CD8-positive, alpha-beta memory T cell (primary cell): ENCODE measurements at regions not wholly inside any gene's neighbourhood (a gene's known extent, or its start where the extent isn't known, plus 50 kb on each side); places are given as distances from the start of the nearest gene placed in this dataset.
"Not testable (repeated sequence)": the region's sequence is repeated elsewhere in the genome, so short reads cannot be mapped to it uniquely, and the experiment has no call there.

Source experiments
- CTCF ChIA-PET: fragments of 350-600 bp; sonication (Branson Sonifier 250); formaldehyde crosslinking; loops from one replicate; lab custom pipeline; 2021; ENCODE audit warnings: antibody characterized with exemption; lab: Charles Lee
- POLR2A ChIA-PET: fragments of 350-600 bp; sonication (Branson Sonifier 250); formaldehyde crosslinking; loops from one replicate; lab custom pipeline; 2021; ENCODE audit warnings: antibody characterized with exemption; lab: Charles Lee
- DNase-seq, 5 donors: peaks; one replicate each; pipeline versions ENCODE4 v3.0.0 to v3.0.0-alpha.2; 2020 to 2022; ENCODE audit warnings: mixed read lengths in 1 of 5
- H3K27ac ChIP-seq: one replicate; pipeline ENCODE4 v1.7.0; 2013; ENCODE audit warnings: low read depth, mild to moderate bottlenecking, low read length, moderate library complexity
- H3K27me3 ChIP-seq: 2 replicates; pipeline ENCODE4 v1.7.0; 2013; ENCODE audit warnings: low read length, mild to moderate bottlenecking; ENCODE audit not compliant: insufficient read depth, poor library complexity, severe bottlenecking
- H3K36me3 ChIP-seq: 2 replicates; pipeline ENCODE4 v1.7.0; 2013; ENCODE audit warnings: mild to moderate bottlenecking, low read length, moderate library complexity; ENCODE audit not compliant: insufficient read depth
- H3K4me1 ChIP-seq: 2 replicates; pipeline ENCODE4 v1.7.0; 2013; ENCODE audit warnings: mild to moderate bottlenecking, low read length, moderate library complexity; ENCODE audit not compliant: insufficient read depth
- H3K4me3 ChIP-seq: 2 replicates; pipeline ENCODE4 v1.7.0; 2013; ENCODE audit warnings: mild to moderate bottlenecking, low read length
- H3K9me3 ChIP-seq: 2 replicates; pipeline ENCODE4 v1.7.0; 2013; ENCODE audit warnings: mild to moderate bottlenecking, low read length
- H3K27ac Mint-ChIP-seq, 8 donors: one replicate each; pipeline ENCODE4 v1.8.0; 2020 to 2021; ENCODE audit warnings: mixed read lengths in 8 of 8, mild to moderate bottlenecking in 6 of 8, inconsistent platforms in 3 of 8, moderate library complexity in 3 of 8
- H3K27me3 Mint-ChIP-seq, 2 donors: one replicate each; pipeline ENCODE4 v1.8.0; 2020 to 2021; ENCODE audit warnings: mixed read lengths in 2 of 2, mild to moderate bottlenecking in 1 of 2, moderate library complexity in 1 of 2
- H3K36me3 Mint-ChIP-seq, 3 donors: one replicate each; pipeline ENCODE4 v1.8.0; 2020 to 2021; ENCODE audit warnings: mixed read lengths in 3 of 3, inconsistent platforms in 1 of 3, mild to moderate bottlenecking in 1 of 3
- H3K4me1 Mint-ChIP-seq, 3 donors: one replicate each; pipeline ENCODE4 v1.8.0; 2020 to 2021; ENCODE audit warnings: mixed read lengths in 3 of 3, inconsistent platforms in 1 of 3, mild to moderate bottlenecking in 1 of 3
- H3K4me3 Mint-ChIP-seq, 7 donors: one replicate each; pipeline ENCODE4 v1.8.0; 2020 to 2021; ENCODE audit warnings: mixed read lengths in 7 of 7, mild to moderate bottlenecking in 6 of 7, moderate library complexity in 4 of 7, inconsistent platforms in 2 of 7
- H3K9me3 Mint-ChIP-seq, 5 donors: one replicate each; pipeline ENCODE4 v1.8.0; 2020 to 2022; ENCODE audit warnings: mixed read lengths in 5 of 5, mild to moderate bottlenecking in 3 of 5, moderate library complexity in 2 of 5, inconsistent platforms in 1 of 5

GRCh38 chr6:5850848-5851255 lies 155.9 kb downstream of the NRN1 start:
- no peaks in the 10 kb centered on the region for H3K36me3 ChIP-seq
- H3K27ac Mint-ChIP-seq: peak overlapping the region in 4 of 8 donors; percentile 50 to 90 (median 66)
- H3K36me3 Mint-ChIP-seq: no peaks in the 10 kb centered on the region
- peaks cover 4 to 10% of the 10 kb centered on the region in 2 donors for H3K27me3 Mint-ChIP-seq
- H3K27me3 ChIP-seq: no peaks in the 10 kb centered on the region
- ChIA-PET POLR2A (interaction anchor here (0.6 kb wide), 1 partner anchor 42 kb away, joined by 3 read pairs; no protein-coding TSS in a partner anchor), CTCF (interaction anchor here (1.9 kb wide), 1 partner anchor 19 kb away, joined by 6 read pairs; no protein-coding TSS in a partner anchor)
- peak overlapping the region; percentile 75 for H3K4me3 ChIP-seq
- no peak overlapping the region for H3K27ac ChIP-seq
- DNase-seq: no peak
- H3K9me3 ChIP-seq: no peaks in the 10 kb centered on the region
- peaks cover 7 to 15% (median 14%) of the 10 kb centered on the region in 3 donors for H3K4me1 Mint-ChIP-seq
- H3K4me1 ChIP-seq: peaks cover 12% of the 10 kb centered on the region
- peaks cover 0 to 2% (median 0%) of the 10 kb centered on the region in 5 donors for H3K9me3 Mint-ChIP-seq
- peak overlapping the region; percentile 75 to 84 (median 80) for H3K4me3 Mint-ChIP-seq

GRCh38 chr6:5846889-5847288 lies 159.8 kb downstream of the NRN1 start:
- Mint-ChIP-seq H3K9me3 (peaks cover 0 to 3% (median 2%) of the 10 kb centered on the region in 5 donors), H3K36me3 (peaks cover 0 to 11% (median 0%) of the 10 kb centered on the region in 3 donors), H3K27ac (no peak overlapping the region), H3K4me1 (peaks cover 7 to 15% (median 13%) of the 10 kb centered on the region in 3 donors), H3K4me3 (no peak overlapping the region), H3K27me3 (peaks cover 2 to 17% of the 10 kb centered on the region in 2 donors)
- H3K36me3 ChIP-seq: no peaks in the 10 kb centered on the region
- DNase-seq: no peak
- peaks cover 11% of the 10 kb centered on the region for H3K4me1 ChIP-seq
- ChIA-PET POLR2A (interaction anchor here (0.6 kb wide), 1 partner anchor 801 kb away, joined by 4 read pairs; no protein-coding TSS in a partner anchor), CTCF (no interaction called here)
- H3K27me3 ChIP-seq: no peaks in the 10 kb centered on the region
- H3K4me3 ChIP-seq: no peak overlapping the region
- H3K27ac ChIP-seq: no peak overlapping the region
- no peaks in the 10 kb centered on the region for H3K9me3 ChIP-seq

GRCh38 chr6:5846335-5846734 lies 160.4 kb downstream of the NRN1 start:
- POLR2A ChIA-PET: no interaction called here
- CTCF ChIA-PET: no interaction called here
- Histone ChIP-seq H3K27me3 (no peaks in the 10 kb centered on the region), H3K4me3 (no peak overlapping the region), H3K4me1 (peaks cover 5% of the 10 kb centered on the region), H3K27ac (no peak overlapping the region), H3K36me3 (no peaks in the 10 kb centered on the region), H3K9me3 (no peaks in the 10 kb centered on the region)
- peaks cover 2 to 17% of the 10 kb centered on the region in 2 donors for H3K27me3 Mint-ChIP-seq
- H3K9me3 Mint-ChIP-seq: peaks cover 0 to 3% (median 2%) of the 10 kb centered on the region in 5 donors
- DNase-seq: no peak
- peaks cover 3 to 11% (median 9%) of the 10 kb centered on the region in 3 donors for H3K4me1 Mint-ChIP-seq
- H3K27ac Mint-ChIP-seq: no peak overlapping the region
- no peak overlapping the region for H3K4me3 Mint-ChIP-seq
- peaks cover 0 to 11% (median 0%) of the 10 kb centered on the region in 3 donors for H3K36me3 Mint-ChIP-seq

GRCh38 chr6:5843078-5843477 lies 163.6 kb downstream of the NRN1 start:
- POLR2A ChIA-PET: no interaction called here
- Mint-ChIP-seq H3K4me3 (no peak overlapping the region), H3K9me3 (peaks cover 0 to 3% (median under 1%) of the 10 kb centered on the region in 5 donors), H3K27me3 (peaks cover 6 to 7% of the 10 kb centered on the region in 2 donors), H3K36me3 (peaks cover 0 to 11% (median 0%) of the 10 kb centered on the region in 3 donors), H3K4me1 (peaks cover 0 to 5% (median 3%) of the 10 kb centered on the region in 3 donors), H3K27ac (no peak overlapping the region)
- Histone ChIP-seq H3K4me1 (no peaks in the 10 kb centered on the region), H3K36me3 (no peaks in the 10 kb centered on the region), H3K4me3 (no peak overlapping the region), H3K27ac (no peak overlapping the region), H3K9me3 (no peaks in the 10 kb centered on the region), H3K27me3 (no peaks in the 10 kb centered on the region)
- CTCF ChIA-PET: no interaction called here
- no peak for DNase-seq

GRCh38 chr6:5840734-5841390 lies 165.9 kb downstream of the NRN1 start:
- Mint-ChIP-seq H3K27me3 (peaks cover 6 to 7% of the 10 kb centered on the region in 2 donors), H3K4me3 (no peak overlapping the region), H3K4me1 (no peaks in the 10 kb centered on the region), H3K27ac (no peak overlapping the region), H3K36me3 (peaks cover 0 to 11% (median 0%) of the 10 kb centered on the region in 3 donors), H3K9me3 (peaks cover 0 to 3% (median 0%) of the 10 kb centered on the region in 5 donors)
- Histone ChIP-seq H3K4me3 (no peak overlapping the region), H3K27me3 (no peaks in the 10 kb centered on the region), H3K36me3 (no peaks in the 10 kb centered on the region), H3K27ac (no peak overlapping the region), H3K4me1 (no peaks in the 10 kb centered on the region), H3K9me3 (no peaks in the 10 kb centered on the region)
- DNase-seq: no peak
- ChIA-PET POLR2A (no interaction called here), CTCF (no interaction called here)

GRCh38 chr6:5838656-5839396 lies 167.9 kb downstream of the NRN1 start:
- Mint-ChIP-seq H3K27me3 (peaks cover 6% of the 10 kb centered on the region in 2 donors), H3K4me3 (no peak overlapping the region), H3K27ac (peak overlapping the region in 2 of 8 donors; percentile 13 to 68), H3K4me1 (peaks cover 0 to 4% (median 4%) of the 10 kb centered on the region in 3 donors), H3K9me3 (peaks cover 0 to 3% (median 0%) of the 10 kb centered on the region in 5 donors), H3K36me3 (peaks cover 0 to 3% (median 0%) of the 10 kb centered on the region in 3 donors)
- Histone ChIP-seq H3K4me3 (no peak overlapping the region), H3K27ac (no peak overlapping the region), H3K4me1 (no peaks in the 10 kb centered on the region), H3K27me3 (no peaks in the 10 kb centered on the region), H3K36me3 (no peaks in the 10 kb centered on the region), H3K9me3 (no peaks in the 10 kb centered on the region)
- ChIA-PET CTCF (no interaction called here), POLR2A (no interaction called here)
- DNase-seq: no peak

- H3K4me1 ChIP-seq: peaks cover 11% of the 10 kb centered on the region
- POLR2A ChIA-PET: no interaction called here
- CTCF ChIA-PET: no interaction called here
Measured at GRCh38 chr6:5837323-5837722, 169.4 kb downstream of the NRN1 start.

GRCh38 chr6:5836597-5836996 lies 170.1 kb downstream of the NRN1 start:
- H3K9me3 ChIP-seq, H3K27me3 Mint-ChIP-seq, H3K36me3 Mint-ChIP-seq, H3K9me3 Mint-ChIP-seq, CTCF ChIA-PET, POLR2A ChIA-PET, H3K4me3 Mint-ChIP-seq, H3K27ac Mint-ChIP-seq, H3K27me3 ChIP-seq, DNase-seq, H3K36me3 ChIP-seq, H3K27ac ChIP-seq, H3K4me3 ChIP-seq: not testable (repeated sequence)
- peaks cover 13 to 26% (median 19%) of the 10 kb centered on the region in 3 donors for H3K4me1 Mint-ChIP-seq
- peaks cover 19% of the 10 kb centered on the region for H3K4me1 ChIP-seq

More at GRCh38 chr6:5837323-5837722, 169.4 kb downstream of the NRN1 start:
- no peaks in the 10 kb centered on the region for H3K9me3 ChIP-seq
- H3K27ac ChIP-seq: no peak overlapping the region
- Mint-ChIP-seq H3K36me3 (no peaks in the 10 kb centered on the region), H3K27me3 (peaks cover 0 to 6% of the 10 kb centered on the region in 2 donors), H3K4me1 (peaks cover 6 to 19% (median 12%) of the 10 kb centered on the region in 3 donors), H3K4me3 (no peak overlapping the region), H3K27ac (no peak overlapping the region), H3K9me3 (peaks cover 0 to 2% (median 0%) of the 10 kb centered on the region in 5 donors)
- no peaks in the 10 kb centered on the region for H3K27me3 ChIP-seq
- no peak overlapping the region for H3K4me3 ChIP-seq
- DNase-seq: no peak
- no peaks in the 10 kb centered on the region for H3K36me3 ChIP-seq
